ENCODE measurements at regions not wholly inside any gene's neighbourhood (a gene's known extent, or its start where the extent isn't known, plus 50 kb on each side); places are given as distances from the start of the nearest gene placed in this dataset.

DNA sequence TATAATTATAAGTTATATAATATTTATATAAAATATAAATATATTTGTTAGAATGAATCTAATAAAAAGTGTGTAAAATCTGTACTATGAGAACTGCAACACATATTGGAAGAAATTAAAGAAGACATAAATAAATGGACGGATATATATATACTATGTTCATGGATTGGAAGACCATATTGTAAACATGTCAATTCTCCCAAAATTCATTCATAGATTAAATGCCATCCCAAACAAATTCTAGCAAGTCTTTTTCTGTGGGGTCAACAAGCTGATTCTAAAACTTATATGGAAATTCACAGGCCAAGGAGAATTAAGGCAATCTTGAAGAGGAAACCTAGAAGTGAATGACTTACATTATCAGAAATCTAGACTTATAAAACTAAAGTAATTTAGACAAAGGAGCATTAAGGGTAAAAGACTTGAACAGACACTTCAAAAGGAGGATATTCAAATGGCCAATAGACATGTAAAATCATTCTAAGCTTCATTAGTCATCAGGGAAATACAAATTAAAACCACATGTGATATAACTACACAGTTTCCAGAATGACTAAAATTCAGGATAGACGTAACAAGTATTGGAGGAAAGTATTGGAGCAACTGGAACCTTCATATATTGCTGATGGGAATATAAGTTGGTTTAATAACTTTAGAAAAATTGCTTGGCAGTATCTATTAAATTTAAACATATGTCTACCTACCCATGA, 225.9 kb downstream of the EMX2 start:
- no peak overlapping the region for H3K27ac ChIP-seq (ENCODE audit: insufficient read depth, low read depth, low read length)
- ChIA-PET POLR2A (no interaction called here), CTCF (no interaction called here)
- DNase-seq (ENCODE audit: low read depth, low spot score) (no peak), FAIRE-seq (no peak)
- H3K9me3 ChIP-seq (replicated peaks; ENCODE audit: control insufficient read depth, insufficient read depth, low read length) = no peaks in the 10 kb centered on the region
- H3K36me3 ChIP-seq (ENCODE audit: control insufficient read depth in 2 of 2, extremely low read depth in 1 of 2, insufficient read depth in 2 of 2, low read length in 2 of 2) = no peaks in the 10 kb centered on the region
- TF ChIP-seq CTCF (IDR thresholded peaks at IDR 0.05; ENCODE audit: extremely low read depth in 1 of 2, insufficient read depth in 1 of 2, low read depth in 1 of 2, low read length in 2 of 2) (no peak), FOS (IDR thresholded peaks at IDR 0.05; ENCODE audit: borderline replicate concordance, insufficient read depth, low read length) (no peak), MYC (IDR thresholded peaks at IDR 0.05; ENCODE audit: low read depth, low read length) (no peak), MAX (IDR thresholded peaks at IDR 0.05; ENCODE audit: insufficient read depth, insufficient read length) (no peak), POLR2A (IDR thresholded peaks at IDR 0.05; ENCODE audit: low read depth, low read length) (no peak), GATA2 (IDR thresholded peaks at IDR 0.05; ENCODE audit: insufficient read depth, insufficient read length, low read depth, low read length) (no peak), POLR2AphosphoS5 (IDR thresholded peaks at IDR 0.05; ENCODE audit: insufficient read depth, low read depth, low read length) (no peak)
- BruUV-seq (replicated peaks) = no TSS peak
- no peaks in the 10 kb centered on the region for H3K9me1 ChIP-seq (replicated peaks; ENCODE audit: control insufficient read depth, extremely low read depth, insufficient read depth, low read length)
- dilution Hi-C loops (cut with MboI; ENCODE audit: extremely low pct_ligation_motif_present, low sequenced_read_pairs) (no loop called here), intact Hi-C loops (cut with micrococcal nuclease) (no loop called here)
- H3K4me2 ChIP-seq (ENCODE audit: insufficient read depth, low read length) = no peak overlapping the region
- H3K9ac ChIP-seq (replicated peaks; ENCODE audit: extremely low read depth, insufficient read depth, low read length) = no peak overlapping the region
- no peak overlapping the region for H3K4me3 ChIP-seq (replicated peaks in 1 of 3; ENCODE audit: insufficient read depth in 1 of 3, low read depth in 1 of 3, low read length in 3 of 3)
- no peaks in the 10 kb centered on the region for H3K4me1 ChIP-seq (ENCODE audit: control insufficient read depth, extremely low read depth, insufficient read depth, low read length)
- H2AFZ ChIP-seq (ENCODE audit: low read depth, low read length) = no peak overlapping the region
- no peaks in the 10 kb centered on the region for H3K27me3 ChIP-seq (ENCODE audit: control insufficient read depth in 2 of 2, insufficient read depth in 2 of 2, low read length in 2 of 2)
- no peaks in the 10 kb centered on the region for H3K79me2 ChIP-seq (ENCODE audit: control insufficient read depth, insufficient read depth, low read length)
- no peaks in the 10 kb centered on the region for H4K20me1 ChIP-seq (replicated peaks; ENCODE audit: control insufficient read depth, extremely low read depth, insufficient read depth, low read length)

All from endothelial cell of umbilical vein (primary cell).